Activated CD8-positive, alpha-beta memory T cell treated with anti-CD3 and anti-CD28 coated beads for 36 hours (primary cell): ENCODE measurements at regions not wholly inside any gene's neighbourhood (a gene's known extent, or its start where the extent isn't known, plus 50 kb on each side); places are given as distances from the start of the nearest gene placed in this dataset.

ENCODE experiments used
- CTCF ChIA-PET: fragments of 350-600 bp; sonication (Branson Sonifier 250); formaldehyde crosslinking; loops from one replicate; lab custom pipeline; 2021; ENCODE audit warnings: antibody characterized with exemption; lab: Charles Lee
- POLR2A ChIA-PET: fragments of 350-600 bp; sonication (Branson Sonifier 250); formaldehyde crosslinking; loops from one replicate; lab custom pipeline; 2021; ENCODE audit warnings: antibody characterized with exemption; lab: Charles Lee

- CTCF ChIA-PET, result no interaction called here
- POLR2A ChIA-PET, result no interaction called here
These were observed 392.6 kb downstream of the C12orf75 start for GRCh38 chr12:105723066-105723465.

- POLR2A ChIA-PET, result no interaction called here
- CTCF ChIA-PET, result no interaction called here
These were observed 393.0 kb downstream of the C12orf75 start for GRCh38 chr12:105723494-105723893.

GRCh38 chr12:105724641-105725040, 394.1 kb downstream of the C12orf75 start:
- ChIA-PET POLR2A (no interaction called here), CTCF (no interaction called here)

- ChIA-PET CTCF (no interaction called here), POLR2A (no interaction called here)
These were observed 394.6 kb downstream of the C12orf75 start for GRCh38 chr12:105725054-105725453.

- CTCF ChIA-PET, result no interaction called here
- POLR2A ChIA-PET, result no interaction called here
These were observed 398.8 kb downstream of the C12orf75 start for GRCh38 chr12:105729181-105729771.

GRCh38 chr12:105729926-105730325, 399.4 kb downstream of the C12orf75 start:
- ChIA-PET POLR2A (no interaction called here), CTCF (no interaction called here)

- ChIA-PET CTCF (no interaction called here), POLR2A (no interaction called here)
These were observed 403.1 kb downstream of the C12orf75 start for GRCh38 chr12:105733579-105733978.

GRCh38 chr12:105736498-105736897, 402.3 kb downstream of the NUAK1 start:
- POLR2A ChIA-PET, result no interaction called here
- CTCF ChIA-PET, result no interaction called here

GRCh38 chr12:105738051-105738450, 400.7 kb downstream of the NUAK1 start:
- CTCF ChIA-PET, result no interaction called here
- POLR2A ChIA-PET, result no interaction called here

- ChIA-PET CTCF (no interaction called here), POLR2A (no interaction called here)
These were observed 398.4 kb downstream of the NUAK1 start for GRCh38 chr12:105740369-105740768.

- POLR2A ChIA-PET, result no interaction called here
- CTCF ChIA-PET, result no interaction called here
These were observed 397.6 kb downstream of the NUAK1 start for GRCh38 chr12:105740970-105741725.

- ChIA-PET CTCF (no interaction called here), POLR2A (no interaction called here)
These were observed 396.8 kb downstream of the NUAK1 start for GRCh38 chr12:105741786-105742566.

GRCh38 chr12:105742567-105742874, 396.2 kb downstream of the NUAK1 start:
- ChIA-PET POLR2A (no interaction called here), CTCF (no interaction called here)

GRCh38 chr12:105744371-105745058, 394.2 kb downstream of the NUAK1 start:
- ChIA-PET POLR2A (no interaction called here), CTCF (no interaction called here)

- POLR2A ChIA-PET, result no interaction called here
- CTCF ChIA-PET, result no interaction called here
These were observed 392.9 kb downstream of the NUAK1 start for GRCh38 chr12:105745811-105746210.

GRCh38 chr12:105748806-105749600, 389.8 kb downstream of the NUAK1 start:
- ChIA-PET POLR2A (no interaction called here), CTCF (interaction anchor here (1.3 kb wide), 1 partner anchor 80 kb away, joined by 3 read pairs; no protein-coding TSS in a partner anchor)

GRCh38 chr12:105750096-105750495, 388.7 kb downstream of the NUAK1 start:
- ChIA-PET CTCF (interaction anchor here (1.3 kb wide), 1 partner anchor 79 kb away, joined by 3 read pairs; no protein-coding TSS in a partner anchor), POLR2A (no interaction called here)

GRCh38 chr12:105754313-105754712, 384.4 kb downstream of the NUAK1 start:
- CTCF ChIA-PET, result no interaction called here
- POLR2A ChIA-PET, result no interaction called here

GRCh38 chr12:105756961-105757360, 381.8 kb downstream of the NUAK1 start:
- CTCF ChIA-PET, result no interaction called here
- POLR2A ChIA-PET, result no interaction called here
